GM19043 (cell line): ENCODE measurements at regions not wholly inside any gene's neighbourhood (a gene's known extent, or its start where the extent isn't known, plus 50 kb on each side); places are given as distances from the start of the nearest gene placed in this dataset.

Experiments
- ATAC-seq: cut with Tn5 transposase; IDR thresholded peaks from one replicate; pipeline ENCODE4 v1.9.1; 2021; ENCODE audit warnings: low read depth; ENCODE audit not compliant: unreplicated experiment

- no peak for ATAC-seq
Measured at GRCh38 chr1:30264672-30265025, 458.7 kb downstream of the MATN1 start.

- ATAC-seq = no peak
Measured at GRCh38 chr1:30263888-30264671, 459.3 kb downstream of the MATN1 start.

GRCh38 chr1:30263405-30263804 is 460.0 kb downstream of the MATN1 start:
- no peak for ATAC-seq

DNA sequence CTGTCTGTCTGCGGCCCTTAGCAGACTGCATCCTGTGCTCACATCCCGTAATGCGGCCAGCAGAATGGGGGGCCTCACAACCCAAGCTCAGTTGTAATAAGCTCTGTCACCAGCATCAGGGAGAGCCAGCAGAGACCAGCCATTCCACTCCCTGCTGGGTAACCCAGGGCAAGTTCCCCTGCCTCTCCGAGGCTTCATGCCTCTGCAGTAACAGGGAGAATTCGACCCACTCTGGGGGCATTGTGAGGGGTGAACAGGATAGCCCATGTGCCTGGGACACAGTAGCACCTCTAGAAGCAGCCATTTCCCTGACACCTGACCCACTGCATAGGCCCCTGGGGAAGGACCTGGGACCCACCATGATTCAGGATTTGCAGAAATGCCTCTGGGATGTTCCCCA is 461.2 kb downstream of the MATN1 start:
- ATAC-seq = no peak

GRCh38 chr1:30260318-30260717 is 463.1 kb downstream of the MATN1 start:
- no peak for ATAC-seq

GRCh38 chr1:30259631-30260030 is 463.8 kb downstream of the MATN1 start:
- no peak for ATAC-seq

- no peak for ATAC-seq
Measured at GRCh38 chr1:30258876-30259275, 464.5 kb downstream of the MATN1 start.

DNA sequence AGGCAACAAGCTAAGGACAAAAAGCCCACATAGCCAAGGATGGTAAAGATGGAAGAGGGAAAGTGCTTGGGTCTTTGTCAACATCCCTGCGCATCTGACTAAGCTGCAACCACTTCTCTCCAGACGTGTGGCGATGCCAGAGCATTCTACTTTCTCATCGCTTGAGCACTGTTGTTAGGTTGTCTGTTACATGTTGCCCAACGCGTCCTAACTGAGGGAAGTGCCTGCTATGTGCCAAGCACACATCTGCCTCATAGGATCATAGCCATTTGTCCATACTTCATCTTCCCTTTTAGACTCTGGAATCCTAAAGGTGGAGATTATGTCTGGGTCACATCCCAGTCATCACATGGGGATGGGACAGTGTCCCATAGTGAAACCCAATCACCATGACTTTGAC is 464.9 kb downstream of the MATN1 start:
- ATAC-seq = no peak

DNA sequence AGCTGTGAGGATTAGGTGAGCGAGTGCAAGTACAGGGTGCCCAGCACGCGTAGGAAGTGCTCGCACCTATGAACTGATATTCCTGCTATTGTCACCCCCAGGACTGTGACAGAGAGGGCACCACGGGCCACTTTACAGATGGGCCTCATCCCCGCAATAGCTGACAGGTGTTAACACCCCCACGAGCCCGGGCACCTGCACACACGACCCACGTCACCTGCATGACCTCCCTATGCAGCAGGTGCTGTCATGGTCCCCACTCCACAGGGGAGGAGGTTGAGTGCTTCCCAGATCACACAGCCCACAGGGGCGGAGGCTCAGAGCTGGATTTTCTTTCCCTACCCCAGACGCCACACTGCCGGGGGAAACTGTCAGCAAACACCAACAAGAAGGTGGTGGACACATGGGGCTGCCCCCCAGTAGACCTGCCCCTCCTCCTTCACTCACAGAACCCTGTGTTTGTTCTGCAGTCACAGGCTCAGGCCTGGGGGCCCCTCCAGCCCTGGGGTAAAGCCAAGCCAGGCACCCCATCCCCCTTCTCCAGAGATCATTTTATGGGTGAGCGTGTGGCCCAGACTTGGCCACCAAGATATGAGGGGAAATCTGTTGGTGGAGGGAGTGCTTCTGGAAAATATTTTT is 465.5 kb downstream of the MATN1 start:
- no peak for ATAC-seq

DNA sequence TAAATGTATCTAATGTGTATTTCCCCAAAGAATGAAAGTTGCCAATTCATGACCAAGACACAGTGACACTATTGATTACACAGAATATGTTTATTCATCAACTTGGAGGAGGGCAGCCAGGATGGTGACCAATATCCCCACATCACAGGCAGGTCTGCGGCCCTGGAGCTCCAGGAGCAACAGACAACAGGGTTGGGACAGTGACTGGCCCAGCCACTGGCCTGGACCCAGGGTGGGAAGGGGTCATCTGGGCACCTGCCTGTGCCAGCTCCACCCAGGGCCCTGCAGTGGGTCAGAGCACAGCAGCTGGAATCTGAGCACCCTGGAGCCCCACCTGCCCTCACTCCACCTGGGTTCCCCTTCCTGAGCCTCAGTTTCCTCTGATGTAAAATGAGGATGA is 466.1 kb downstream of the MATN1 start:
- ATAC-seq = no peak

DNA sequence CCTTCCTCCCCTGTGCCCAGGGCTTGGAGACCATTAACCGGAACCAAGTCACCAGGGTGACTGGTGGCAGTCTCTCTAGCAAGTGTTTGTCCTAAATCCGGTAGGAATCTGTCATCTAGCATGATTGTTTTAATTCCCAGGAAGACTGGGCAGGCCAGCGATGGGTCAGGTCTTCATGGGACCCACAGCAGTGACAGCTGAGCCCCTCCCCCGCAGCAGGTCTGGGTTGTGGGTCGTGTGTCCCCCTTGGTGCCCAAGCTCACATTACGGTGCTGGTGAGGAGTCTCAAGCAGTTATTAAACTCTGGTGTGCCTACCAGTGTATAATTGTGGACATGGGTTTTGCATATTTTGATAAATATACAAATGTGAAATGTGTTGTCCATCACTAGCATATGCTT is 466.5 kb downstream of the MATN1 start:
- no peak for ATAC-seq

DNA sequence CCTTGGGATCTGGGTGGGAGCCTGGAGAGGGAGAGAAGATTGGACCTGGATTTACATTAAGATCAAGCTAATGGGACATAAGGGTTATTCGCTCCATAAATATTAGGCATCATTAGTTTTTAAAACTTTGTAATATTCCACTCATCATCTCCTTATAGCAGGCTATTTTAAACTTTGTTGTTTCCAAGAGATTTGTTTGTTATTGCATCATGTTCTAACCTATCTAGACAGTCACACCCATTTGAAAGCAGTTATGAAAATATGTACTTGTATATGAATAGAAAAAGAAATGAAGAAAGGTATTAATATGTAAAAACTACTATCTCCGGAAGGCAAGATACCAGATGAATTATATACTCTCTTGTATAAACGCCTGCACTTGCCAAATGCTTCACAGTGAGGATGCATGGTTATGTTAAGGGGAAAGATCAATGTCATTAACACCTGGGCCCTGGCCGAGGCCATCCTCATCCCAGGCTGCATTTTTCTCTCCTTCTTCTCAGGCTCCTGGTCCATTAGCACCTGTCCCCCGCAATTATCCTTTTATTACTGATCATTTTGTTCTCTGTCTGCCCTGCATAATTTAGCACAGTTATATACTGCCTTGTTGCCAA is 468.2 kb downstream of the MATN1 start:
- ATAC-seq = no peak

DNA sequence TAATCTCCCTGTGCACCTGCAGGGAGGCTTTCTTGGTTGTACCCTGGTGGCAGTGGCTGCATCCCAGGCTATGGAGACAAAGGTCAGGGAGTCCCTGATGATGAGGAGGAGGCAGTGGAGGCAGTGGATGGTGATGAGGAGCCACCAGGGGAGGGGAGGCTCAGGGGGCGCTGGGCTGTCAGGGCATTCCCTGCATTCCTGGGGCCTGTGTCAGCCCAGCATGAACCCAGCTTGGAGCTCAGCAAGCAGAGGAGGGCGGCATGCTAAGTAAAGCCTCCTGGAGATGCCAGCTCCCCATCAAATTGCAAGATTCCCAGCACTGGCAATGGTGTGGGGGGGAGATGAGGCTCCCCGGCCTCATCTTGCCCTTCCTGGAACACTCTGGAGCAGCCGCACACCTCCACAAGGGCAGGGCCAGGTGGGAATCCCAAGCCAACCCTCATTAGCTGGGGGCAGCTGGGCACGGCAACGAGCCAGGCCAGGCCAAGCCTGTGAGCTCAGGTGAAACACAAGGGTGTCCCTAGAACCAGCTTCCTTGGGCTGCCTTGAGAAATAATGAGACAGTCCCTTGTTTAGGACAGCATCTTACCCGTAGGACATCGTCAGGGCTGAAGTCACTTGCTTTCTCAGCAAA is 469.5 kb downstream of the MATN1 start:
- ATAC-seq = no peak

DNA sequence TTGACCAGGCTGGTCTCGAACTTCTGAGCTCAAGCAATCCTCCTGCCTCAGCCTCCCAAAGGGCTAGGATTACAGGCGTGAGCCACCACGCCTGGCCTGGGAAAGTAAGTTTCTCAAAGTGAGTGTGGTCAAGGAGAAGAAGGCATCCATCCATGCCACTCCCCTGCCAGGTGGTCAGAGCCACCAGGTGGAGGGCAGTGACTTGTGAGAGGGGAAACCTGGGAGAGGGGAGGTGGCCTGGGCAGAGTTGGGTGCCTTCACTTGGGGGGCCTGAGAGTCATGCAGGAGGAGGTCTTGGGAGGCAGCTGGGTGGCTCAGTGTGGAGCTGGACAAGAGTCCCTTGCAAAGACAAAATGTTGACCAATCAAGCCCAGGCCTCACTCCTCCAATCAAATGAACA is 470.0 kb downstream of the MATN1 start:
- ATAC-seq = no peak

GRCh38 chr1:30250984-30251850 is 472.2 kb downstream of the MATN1 start:
- no peak for ATAC-seq

GRCh38 chr1:30250338-30250983 is 472.9 kb downstream of the MATN1 start:
- no peak for ATAC-seq

DNA sequence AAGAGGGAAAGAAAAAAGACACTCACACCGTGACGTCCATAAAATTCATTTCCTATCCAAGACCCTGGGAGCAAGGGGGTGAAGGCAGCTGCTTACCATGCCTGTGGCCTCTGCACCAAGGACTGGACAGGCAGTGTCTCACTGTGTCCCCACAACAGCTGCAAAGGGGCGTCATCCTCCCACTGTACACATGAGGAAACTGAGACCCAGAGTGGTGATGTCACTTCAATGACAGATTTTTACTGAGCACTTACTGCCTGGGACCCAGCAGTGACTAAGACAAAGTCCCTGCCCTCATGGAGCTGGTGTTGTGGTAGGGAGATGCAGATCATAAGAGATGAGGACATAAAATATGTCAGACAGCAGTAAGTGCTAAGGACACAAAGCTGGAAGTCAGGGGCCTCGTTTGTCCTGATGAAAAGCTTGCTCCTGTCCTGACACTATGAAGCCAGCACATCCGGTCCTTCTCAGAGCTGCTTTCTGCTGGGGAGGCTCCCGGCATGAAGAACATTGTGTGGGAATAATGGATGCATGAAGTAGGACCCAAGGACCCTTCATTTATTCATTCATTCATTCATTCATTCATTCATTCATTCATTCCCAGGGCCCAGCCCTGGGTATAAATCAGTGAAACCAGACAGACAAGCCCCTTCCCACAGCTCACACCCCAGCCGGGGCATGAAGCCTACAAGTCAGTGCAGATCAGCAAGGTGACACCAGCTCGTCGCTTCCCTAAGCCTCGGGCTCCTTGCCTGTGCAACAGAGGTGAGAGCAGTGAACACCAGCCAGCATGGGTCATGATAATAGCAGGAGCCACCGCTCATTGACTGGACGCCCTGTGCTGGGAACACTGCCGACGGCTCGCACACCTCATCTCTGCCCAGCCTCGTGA is 473.7 kb downstream of the MATN1 start:
- ATAC-seq = no peak

DNA sequence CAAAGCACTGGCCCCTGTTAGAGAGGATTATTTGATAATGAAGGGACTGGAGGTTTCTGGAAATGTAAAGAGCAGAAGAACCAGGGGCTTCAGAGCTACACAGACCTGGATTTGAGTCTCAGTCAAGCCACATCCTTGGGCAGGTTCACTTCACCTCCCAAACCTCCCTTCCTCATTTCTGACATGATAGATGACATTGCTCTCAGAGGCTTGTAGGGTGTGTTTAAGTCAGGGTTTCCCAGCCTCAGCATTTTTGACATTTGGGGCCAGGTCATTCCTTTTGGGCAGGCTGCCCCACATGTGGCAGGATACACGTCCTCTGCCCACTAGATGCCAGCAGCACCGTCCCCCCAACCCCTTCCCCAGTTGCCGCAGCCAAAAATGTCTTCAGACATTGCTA is 474.6 kb downstream of the MATN1 start:
- ATAC-seq = no peak

DNA sequence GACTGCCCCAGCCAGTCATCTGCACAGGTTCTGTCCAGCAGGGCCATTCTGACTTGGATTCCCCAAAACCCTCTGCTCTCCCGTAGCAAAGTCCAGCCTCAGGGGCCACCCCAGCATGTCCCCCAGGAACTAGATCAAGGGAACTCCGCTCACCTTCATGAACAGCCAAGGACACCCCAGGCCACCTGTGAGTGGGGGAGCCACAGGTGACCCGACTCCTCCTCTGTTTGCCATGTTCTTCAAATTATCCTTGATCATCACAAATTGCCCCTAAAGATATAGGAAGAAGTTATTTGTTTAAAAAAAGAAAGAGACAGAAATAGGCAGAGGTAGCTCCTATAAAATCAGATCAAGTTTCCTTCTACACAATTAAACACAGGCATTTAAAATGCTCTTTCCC is 475.0 kb downstream of the MATN1 start:
- no peak for ATAC-seq
